ENCODE measurements at regions not wholly inside any gene's neighbourhood (a gene's known extent, or its start where the extent isn't known, plus 50 kb on each side); places are given as distances from the start of the nearest gene placed in this dataset.

DNA sequence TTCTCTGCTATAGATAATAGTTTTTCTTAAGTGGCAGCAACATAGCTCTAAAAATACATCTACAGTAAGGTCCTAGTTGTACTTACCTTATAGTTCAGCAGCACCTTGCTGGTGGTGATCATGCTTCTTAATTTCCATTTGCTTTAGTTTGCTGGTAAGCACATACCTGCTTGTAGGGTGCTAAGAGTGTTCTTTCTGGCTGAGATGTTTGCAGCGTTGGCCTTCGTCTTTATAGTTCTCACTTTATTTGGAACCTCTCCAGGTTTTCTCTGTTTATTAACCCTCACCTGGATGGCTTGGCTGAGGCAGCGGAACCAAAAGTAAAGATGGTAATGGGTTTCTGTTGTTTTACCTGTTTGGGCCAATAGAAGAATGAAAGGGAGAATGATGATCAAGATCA, 123.6 kb upstream of the EFEMP1 start:
- TF ChIP-seq CTCF (IDR thresholded peaks at IDR 0.05; ENCODE audit: poor library complexity) (no peak), EZH2 (IDR thresholded peaks at IDR 0.05; ENCODE audit: borderline replicate concordance) (no peak)

Data from hepatocyte (in vitro differentiated cells).